ENCODE measurements at regions not wholly inside any gene's neighbourhood (a gene's known extent, or its start where the extent isn't known, plus 50 kb on each side); places are given as distances from the start of the nearest gene placed in this dataset.

GRCh38 chr10:58023341-58024073 lies 244.2 kb downstream of the IPMK start:
- no peak for TF ChIP-seq REST (IDR thresholded peaks at IDR 0.05; ENCODE audit: insufficient read depth in 1 of 2, low read depth in 2 of 2, low read length in 2 of 2)
- TF ChIP-seq POLR2AphosphoS5 (IDR thresholded peaks at IDR 0.05; ENCODE audit: low read depth, low read length), result no peak; the same call in 1 of the 2 replicates
- TF ChIP-seq FOXP2 (optimal IDR thresholded peaks at IDR 0.05; ENCODE audit: borderline replicate concordance, extremely low read depth, extremely low read length, insufficient read depth), result no peak
- TF ChIP-seq TAF1 (IDR thresholded peaks at IDR 0.05; ENCODE audit: borderline replicate concordance, insufficient read depth, low read length), result no peak
- TF ChIP-seq SIN3A (IDR thresholded peaks at IDR 0.05; ENCODE audit: borderline replicate concordance, insufficient read depth, low read length), result no peak

- TF ChIP-seq POLR2AphosphoS5 (IDR thresholded peaks at IDR 0.05; ENCODE audit: low read depth, low read length) (no peak), SIN3A (IDR thresholded peaks at IDR 0.05; ENCODE audit: borderline replicate concordance, insufficient read depth, low read length) (no peak), REST (IDR thresholded peaks at IDR 0.05; ENCODE audit: insufficient read depth in 1 of 2, low read depth in 2 of 2, low read length in 2 of 2) (no peak), FOXP2 (optimal IDR thresholded peaks at IDR 0.05; ENCODE audit: borderline replicate concordance, extremely low read depth, extremely low read length, insufficient read depth) (no peak), TAF1 (IDR thresholded peaks at IDR 0.05; ENCODE audit: borderline replicate concordance, insufficient read depth, low read length) (no peak)
Observed at GRCh38 chr10:58019863-58020537, 247.7 kb downstream of the IPMK start.

GRCh38 chr10:58017719-58018367 lies 249.9 kb downstream of the IPMK start:
- no peak for TF ChIP-seq SIN3A (IDR thresholded peaks at IDR 0.05; ENCODE audit: borderline replicate concordance, insufficient read depth, low read length)
- TF ChIP-seq FOXP2 (optimal IDR thresholded peaks at IDR 0.05; ENCODE audit: borderline replicate concordance, extremely low read depth, extremely low read length, insufficient read depth), result no peak
- no peak for TF ChIP-seq TAF1 (IDR thresholded peaks at IDR 0.05; ENCODE audit: borderline replicate concordance, insufficient read depth, low read length)
- TF ChIP-seq REST (IDR thresholded peaks at IDR 0.05; ENCODE audit: insufficient read depth in 1 of 2, low read depth in 2 of 2, low read length in 2 of 2), result no peak
- no peak for TF ChIP-seq POLR2AphosphoS5 (IDR thresholded peaks at IDR 0.05; ENCODE audit: low read depth, low read length)

- TF ChIP-seq POLR2AphosphoS5 (IDR thresholded peaks at IDR 0.05; ENCODE audit: low read depth, low read length), result no peak
Observed at GRCh38 chr10:58016614-58017013, 251.1 kb downstream of the IPMK start.

- TF ChIP-seq SIN3A (IDR thresholded peaks at IDR 0.05; ENCODE audit: borderline replicate concordance, insufficient read depth, low read length), result no peak
- no peak for TF ChIP-seq TAF1 (IDR thresholded peaks at IDR 0.05; ENCODE audit: borderline replicate concordance, insufficient read depth, low read length)
- TF ChIP-seq REST (IDR thresholded peaks at IDR 0.05; ENCODE audit: insufficient read depth in 1 of 2, low read depth in 2 of 2, low read length in 2 of 2), result no peak
- TF ChIP-seq FOXP2 (optimal IDR thresholded peaks at IDR 0.05; ENCODE audit: borderline replicate concordance, extremely low read depth, extremely low read length, insufficient read depth), result no peak
- no peak for TF ChIP-seq POLR2AphosphoS5 (IDR thresholded peaks at IDR 0.05; ENCODE audit: low read depth, low read length)
Observed at GRCh38 chr10:58014436-58014835, 253.3 kb downstream of the IPMK start.

All from PFSK-1 (cell line).